ENCODE measurements at regions not wholly inside any gene's neighbourhood (a gene's known extent, or its start where the extent isn't known, plus 50 kb on each side); places are given as distances from the start of the nearest gene placed in this dataset.
"Not testable (repeated sequence)": the region's sequence is repeated elsewhere in the genome, so short reads cannot be mapped to it uniquely, and the experiment has no call there.

GRCh38 chr10:63935705-63936104 lies 414.5 kb downstream of the REEP3 start:
- Mint-ChIP-seq H3K4me1 (ENCODE audit: low read depth) (no peaks in the 10 kb centered on the region), H3K27ac (no peak overlapping the region), H3K36me3 (ENCODE audit: low read depth) (no peaks in the 10 kb centered on the region), H3K9me3 (no peaks in the 10 kb centered on the region), H3K4me3 (no peak overlapping the region), H3K27me3 (no peaks in the 10 kb centered on the region)
- intact Hi-C loops (cut with micrococcal nuclease) = no loop called here

- Mint-ChIP-seq H3K27ac (no peak overlapping the region), H3K4me1 (ENCODE audit: low read depth) (no peaks in the 10 kb centered on the region), H3K27me3 (no peaks in the 10 kb centered on the region), H3K9me3 (no peaks in the 10 kb centered on the region), H3K36me3 (ENCODE audit: low read depth) (no peaks in the 10 kb centered on the region), H3K4me3 (no peak overlapping the region)
- intact Hi-C loops (cut with micrococcal nuclease) = no loop called here
Observed at GRCh38 chr10:63940277-63940922, 419.2 kb downstream of the REEP3 start.

- Mint-ChIP-seq H3K4me3 (no peak overlapping the region), H3K27ac (no peak overlapping the region), H3K36me3 (ENCODE audit: low read depth) (no peaks in the 10 kb centered on the region), H3K4me1 (ENCODE audit: low read depth) (no peaks in the 10 kb centered on the region), H3K9me3 (no peaks in the 10 kb centered on the region), H3K27me3 (no peaks in the 10 kb centered on the region)
- intact Hi-C loops (cut with micrococcal nuclease) = no loop called here
Observed at GRCh38 chr10:63964406-63964805, 443.2 kb downstream of the REEP3 start.

- Mint-ChIP-seq H3K4me3 (no peak overlapping the region), H3K27me3 (no peaks in the 10 kb centered on the region)
- intact Hi-C loops (cut with micrococcal nuclease) = no loop called here
Observed at GRCh38 chr10:63965846-63966245, 444.6 kb downstream of the REEP3 start.

GRCh38 chr10:63972949-63973827 lies 452.0 kb downstream of the REEP3 start:
- no peaks in the 10 kb centered on the region for H3K27me3 Mint-ChIP-seq
- intact Hi-C loops (cut with micrococcal nuclease) = no loop called here
- H3K27ac Mint-ChIP-seq = no peak overlapping the region
- H3K36me3 Mint-ChIP-seq (ENCODE audit: low read depth) = no peaks in the 10 kb centered on the region
- H3K9me3 Mint-ChIP-seq = no peaks in the 10 kb centered on the region
- H3K4me1 Mint-ChIP-seq (ENCODE audit: low read depth) = peaks cover 6% of the 10 kb centered on the region
- no peak overlapping the region for H3K4me3 Mint-ChIP-seq

More at GRCh38 chr10:63965846-63966245, 444.6 kb downstream of the REEP3 start:
- Mint-ChIP-seq H3K9me3 (no peaks in the 10 kb centered on the region), H3K27ac (no peak overlapping the region), H3K36me3 (ENCODE audit: low read depth) (no peaks in the 10 kb centered on the region), H3K4me1 (ENCODE audit: low read depth) (no peaks in the 10 kb centered on the region)

GRCh38 chr10:63976538-63976937 lies 455.3 kb downstream of the REEP3 start:
- H3K27ac Mint-ChIP-seq = no peak overlapping the region
- no peaks in the 10 kb centered on the region for H3K36me3 Mint-ChIP-seq (ENCODE audit: low read depth)
- H3K4me1 Mint-ChIP-seq (ENCODE audit: low read depth) = peaks cover 13% of the 10 kb centered on the region
- no peak overlapping the region for H3K4me3 Mint-ChIP-seq
- no peaks in the 10 kb centered on the region for H3K27me3 Mint-ChIP-seq
- no peaks in the 10 kb centered on the region for H3K9me3 Mint-ChIP-seq
- intact Hi-C loops (cut with micrococcal nuclease) = loop anchor here (2.0 kb wide), 1 partner anchor 110 kb away; no protein-coding TSS in a partner anchor

- no peaks in the 10 kb centered on the region for H3K9me3 Mint-ChIP-seq
- H3K27ac Mint-ChIP-seq = no peak overlapping the region
- H3K4me3 Mint-ChIP-seq = no peak overlapping the region
- intact Hi-C loops (cut with micrococcal nuclease) = loop anchor here (2.0 kb wide), 1 partner anchor 111 kb away; no protein-coding TSS in a partner anchor
- peaks cover 13% of the 10 kb centered on the region for H3K4me1 Mint-ChIP-seq (ENCODE audit: low read depth)
- H3K27me3 Mint-ChIP-seq = no peaks in the 10 kb centered on the region
- H3K36me3 Mint-ChIP-seq (ENCODE audit: low read depth) = no peaks in the 10 kb centered on the region
Observed at GRCh38 chr10:63977329-63977923, 456.2 kb downstream of the REEP3 start.

- H3K4me3 Mint-ChIP-seq; H3K36me3 Mint-ChIP-seq (ENCODE audit: low read depth); H3K27ac Mint-ChIP-seq; H3K9me3 Mint-ChIP-seq; intact Hi-C loops (cut with micrococcal nuclease); H3K27me3 Mint-ChIP-seq: not testable (repeated sequence)
- peaks cover 13% of the 10 kb centered on the region for H3K4me1 Mint-ChIP-seq (ENCODE audit: low read depth)
Observed at GRCh38 chr10:63980870-63981269, 459.7 kb downstream of the REEP3 start.

GRCh38 chr10:63984061-63984460 lies 462.9 kb downstream of the REEP3 start:
- H3K27me3 Mint-ChIP-seq; intact Hi-C loops (cut with micrococcal nuclease); H3K4me1 Mint-ChIP-seq (ENCODE audit: low read depth); H3K4me3 Mint-ChIP-seq; H3K9me3 Mint-ChIP-seq; H3K27ac Mint-ChIP-seq; H3K36me3 Mint-ChIP-seq (ENCODE audit: low read depth): not testable (repeated sequence)

GRCh38 chr10:63986536-63986935 lies 465.3 kb downstream of the REEP3 start:
- intact Hi-C loops (cut with micrococcal nuclease) = no loop called here
- Mint-ChIP-seq H3K27me3 (no peaks in the 10 kb centered on the region), H3K9me3 (peaks cover 11% of the 10 kb centered on the region)

GRCh38 chr10:63987212-63987611 lies 466.0 kb downstream of the REEP3 start:
- peaks cover 11% of the 10 kb centered on the region for H3K9me3 Mint-ChIP-seq
- no peaks in the 10 kb centered on the region for H3K27me3 Mint-ChIP-seq
- no peak overlapping the region for H3K27ac Mint-ChIP-seq
- H3K4me1 Mint-ChIP-seq (ENCODE audit: low read depth) = no peaks in the 10 kb centered on the region
- intact Hi-C loops (cut with micrococcal nuclease) = no loop called here
- no peaks in the 10 kb centered on the region for H3K36me3 Mint-ChIP-seq (ENCODE audit: low read depth)
- H3K4me3 Mint-ChIP-seq = no peak overlapping the region

More at GRCh38 chr10:63986536-63986935, 465.3 kb downstream of the REEP3 start:
- Mint-ChIP-seq H3K4me1 (ENCODE audit: low read depth) (no peaks in the 10 kb centered on the region), H3K4me3 (no peak overlapping the region), H3K27ac (no peak overlapping the region), H3K36me3 (ENCODE audit: low read depth) (no peaks in the 10 kb centered on the region)

- Mint-ChIP-seq H3K4me3 (no peak overlapping the region), H3K27me3 (no peaks in the 10 kb centered on the region), H3K4me1 (ENCODE audit: low read depth) (no peaks in the 10 kb centered on the region), H3K27ac (no peak overlapping the region), H3K9me3 (peaks cover 21% of the 10 kb centered on the region), H3K36me3 (ENCODE audit: low read depth) (no peaks in the 10 kb centered on the region)
- intact Hi-C loops (cut with micrococcal nuclease) = no loop called here
Observed at GRCh38 chr10:63994371-63994770, 473.2 kb downstream of the REEP3 start.

GRCh38 chr10:64007157-64007556 lies 486.0 kb downstream of the REEP3 start:
- Mint-ChIP-seq H3K9me3 (peaks cover 20% of the 10 kb centered on the region), H3K36me3 (ENCODE audit: low read depth) (no peaks in the 10 kb centered on the region), H3K27ac (no peak overlapping the region), H3K4me1 (ENCODE audit: low read depth) (no peaks in the 10 kb centered on the region), H3K27me3 (no peaks in the 10 kb centered on the region), H3K4me3 (no peak overlapping the region)
- intact Hi-C loops (cut with micrococcal nuclease) = no loop called here

GRCh38 chr10:64010711-64011110 lies 489.5 kb downstream of the REEP3 start:
- H3K27ac Mint-ChIP-seq = no peak overlapping the region
- H3K27me3 Mint-ChIP-seq = no peaks in the 10 kb centered on the region
- H3K9me3 Mint-ChIP-seq = peaks cover 12% of the 10 kb centered on the region
- H3K36me3 Mint-ChIP-seq (ENCODE audit: low read depth) = no peaks in the 10 kb centered on the region
- H3K4me1 Mint-ChIP-seq (ENCODE audit: low read depth) = no peaks in the 10 kb centered on the region
- intact Hi-C loops (cut with micrococcal nuclease) = no loop called here
- no peak overlapping the region for H3K4me3 Mint-ChIP-seq
